ENCODE measurements at regions not wholly inside any gene's neighbourhood (a gene's known extent, or its start where the extent isn't known, plus 50 kb on each side); places are given as distances from the start of the nearest gene placed in this dataset.

GRCh38 chr1:173347282-173347818, 129.8 kb upstream of the PRDX6 start (continued):
- no peak for TF ChIP-seq SIN3A (conservative IDR thresholded peaks at IDR 0.05 in 1 of 2, IDR thresholded peaks at IDR 0.05 in 1 of 2; ENCODE audit: low read depth in 1 of 2, low read length in 2 of 2)
- TF ChIP-seq USF2 (IDR thresholded peaks at IDR 0.05; ENCODE audit: low read length): no peak
- no peak for TF ChIP-seq SUZ12 (IDR thresholded peaks at IDR 0.05; ENCODE audit: low read length)

Data from H1 (cell line).